Fibroblast of lung (primary cell): ENCODE measurements at regions not wholly inside any gene's neighbourhood (a gene's known extent, or its start where the extent isn't known, plus 50 kb on each side); places are given as distances from the start of the nearest gene placed in this dataset.

ENCODE experiments used
- DNase-seq, 2 donors: peaks; one replicate each; pipeline versions ENCODE4 v3.0.0 to v3.0.0-alpha.2; 2010; ENCODE audit warnings: low read depth in 2 of 2
- H2AFZ ChIP-seq: 2 replicates; pipeline ENCODE4 v1.5.1; 2012; ENCODE audit warnings: low read length, control low read depth, inconsistent platforms
- H3K27ac ChIP-seq: 2 replicates; pipeline ENCODE4 v1.5.1; 2011; ENCODE audit warnings: low read length, control low read depth; ENCODE audit not compliant: insufficient read depth
- H3K27me3 ChIP-seq: 2 replicates; pipeline ENCODE4 v1.5.1; 2011; ENCODE audit warnings: mild to moderate bottlenecking, low read length; ENCODE audit not compliant: control insufficient read depth, insufficient read depth
- H3K36me3 ChIP-seq: 2 replicates; pipeline ENCODE4 v1.5.1; 2011; ENCODE audit warnings: low read length; ENCODE audit not compliant: control insufficient read depth, insufficient read depth
- H3K4me1 ChIP-seq: 2 replicates; pipeline ENCODE4 v1.5.1; 2011; ENCODE audit warnings: low read length; ENCODE audit not compliant: control insufficient read depth, insufficient read depth; ENCODE audit errors: extremely low read depth
- H3K4me2 ChIP-seq: 2 replicates; pipeline ENCODE4 v1.5.1; 2011; ENCODE audit warnings: low read length, control low read depth; ENCODE audit not compliant: insufficient read depth; ENCODE audit errors: extremely low read depth
- H3K4me3 ChIP-seq, 4 experiments: fragments of 200-600 bp in 1 of 4; sonication (generic) in 1 of 4; replicated peaks in 1 of 4; 2 replicates each; pipeline ENCODE4 v1.5.1; 2011 to 2016; ENCODE audit warnings: low read length in 4 of 4, low read depth in 3 of 4, mild to moderate bottlenecking in 3 of 4, control low read depth in 2 of 4, inconsistent platforms in 1 of 4, mixed read lengths in 1 of 4; ENCODE audit not compliant: insufficient read depth in 1 of 4; ENCODE audit errors: control extremely low read depth in 1 of 4
- H3K79me2 ChIP-seq: 2 replicates; pipeline ENCODE4 v1.5.1; 2012; ENCODE audit warnings: mild to moderate bottlenecking, low read length, inconsistent platforms; ENCODE audit not compliant: control insufficient read depth, insufficient read depth
- H3K9ac ChIP-seq: 2 replicates; pipeline ENCODE4 v1.5.1; 2011; ENCODE audit warnings: mild to moderate bottlenecking, low read length, control low read depth; ENCODE audit not compliant: insufficient read depth
- H3K9me3 ChIP-seq: 2 replicates; pipeline ENCODE4 v1.5.1; 2012; ENCODE audit warnings: low read depth, low read length; ENCODE audit not compliant: control insufficient read depth, insufficient read depth
- H4K20me1 ChIP-seq: 2 replicates; pipeline ENCODE4 v1.5.1; 2011; ENCODE audit warnings: low read length; ENCODE audit not compliant: control insufficient read depth, insufficient read depth; ENCODE audit errors: extremely low read depth
- CTCF ChIP-seq, 2 donors: IDR thresholded peaks in 1 of 2; conservative IDR thresholded peaks in 1 of 2; 1 replicate in 1 of 2; 2 replicates in 1 of 2; pipeline ENCODE4 v1.5.1; 2011 to 2012; ENCODE audit warnings: low read length in 2 of 2, control low read depth in 1 of 2, inconsistent platforms in 1 of 2, low read depth in 1 of 2, mild to moderate bottlenecking in 1 of 2
- EZH2 ChIP-seq: IDR thresholded peaks from 2 replicates; pipeline ENCODE4 v1.5.1; 2012; ENCODE audit warnings: low read length, control low read depth, mild to moderate bottlenecking; ENCODE audit errors: missing control alignments

- H3K27ac ChIP-seq, result no peak overlapping the region
- H3K9ac ChIP-seq, result no peak overlapping the region
- no peak overlapping the region for H3K4me3 ChIP-seq
- H3K9me3 ChIP-seq, result no peaks in the 10 kb centered on the region
- H3K79me2 ChIP-seq, result no peaks in the 10 kb centered on the region
- H3K36me3 ChIP-seq, result no peaks in the 10 kb centered on the region
- no peak overlapping the region for H3K4me2 ChIP-seq
- no peaks in the 10 kb centered on the region for H3K4me1 ChIP-seq
- no peak for TF ChIP-seq CTCF (conservative IDR thresholded peaks at IDR 0.05 in 1 of 2, IDR thresholded peaks at IDR 0.05 in 1 of 2; ENCODE audit: low read depth in 1 of 2, low read length in 2 of 2)
- TF ChIP-seq EZH2, result no peak
- H3K27me3 ChIP-seq, result no peaks in the 10 kb centered on the region
- DNase-seq, result no peak
- no peaks in the 10 kb centered on the region for H4K20me1 ChIP-seq
- no peak overlapping the region for H2AFZ ChIP-seq
Observed at GRCh38 chrX:95291561-95291960, 1393.1 kb upstream of the DIAPH2 start.

DNA sequence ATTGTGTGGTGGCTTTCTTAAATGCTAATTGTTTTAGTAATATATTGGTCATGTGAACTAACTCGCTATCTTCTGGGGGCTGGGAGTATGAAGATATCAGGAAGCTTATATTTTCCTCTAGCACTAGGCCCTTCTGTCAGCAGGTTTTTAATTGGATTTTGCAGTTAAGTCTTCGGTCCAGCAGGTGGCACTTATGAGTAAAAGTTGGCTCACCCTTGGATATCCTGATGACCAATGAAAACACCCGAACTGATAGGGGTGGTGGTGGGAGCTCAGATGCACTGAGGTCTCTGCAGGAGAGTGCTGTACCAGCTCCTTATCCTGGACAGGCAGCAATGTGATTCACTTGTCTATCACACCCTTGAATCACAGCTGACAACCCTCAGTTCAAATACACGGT, 1365.8 kb upstream of the DIAPH2 start:
- Histone ChIP-seq H4K20me1 (no peaks in the 10 kb centered on the region), H3K4me3 (no peak overlapping the region), H3K4me1 (no peaks in the 10 kb centered on the region), H3K9ac (no peak overlapping the region), H3K36me3 (no peaks in the 10 kb centered on the region), H3K27ac (no peak overlapping the region), H2AFZ (no peak overlapping the region), H3K27me3 (no peaks in the 10 kb centered on the region), H3K79me2 (no peaks in the 10 kb centered on the region), H3K9me3 (no peaks in the 10 kb centered on the region), H3K4me2 (no peak overlapping the region)
- no peak for DNase-seq
- TF ChIP-seq EZH2, result no peak
- TF ChIP-seq CTCF (conservative IDR thresholded peaks at IDR 0.05 in 1 of 2, IDR thresholded peaks at IDR 0.05 in 1 of 2; ENCODE audit: low read depth in 1 of 2, low read length in 2 of 2), result no peak

DNA sequence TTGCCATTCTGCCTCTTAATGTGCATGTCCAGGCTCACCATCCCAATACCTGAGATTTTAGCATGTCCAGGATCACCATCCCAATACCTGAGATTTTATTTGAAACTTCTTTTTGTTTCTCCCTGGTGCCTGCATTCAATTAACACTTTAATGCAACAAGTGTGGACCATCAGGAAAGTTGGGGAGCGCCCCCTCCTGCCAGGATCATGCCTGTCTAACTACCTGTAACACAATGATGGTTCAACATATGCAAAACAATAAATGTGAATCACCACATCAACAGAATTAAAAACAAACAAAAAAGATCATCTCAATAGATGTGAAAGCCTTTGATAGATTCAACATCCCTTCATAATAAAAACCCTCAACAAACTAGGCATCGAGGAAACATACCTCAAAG, 1359.5 kb upstream of the DIAPH2 start:
- no peak overlapping the region for H3K9ac ChIP-seq
- no peak for TF ChIP-seq EZH2
- TF ChIP-seq CTCF (conservative IDR thresholded peaks at IDR 0.05 in 1 of 2, IDR thresholded peaks at IDR 0.05 in 1 of 2; ENCODE audit: low read depth in 1 of 2, low read length in 2 of 2), result no peak
- H3K27ac ChIP-seq, result no peak overlapping the region
- H4K20me1 ChIP-seq, result no peaks in the 10 kb centered on the region
- H2AFZ ChIP-seq, result no peak overlapping the region
- no peak overlapping the region for H3K4me3 ChIP-seq
- H3K9me3 ChIP-seq, result no peaks in the 10 kb centered on the region
- DNase-seq, result no peak
- H3K27me3 ChIP-seq, result no peaks in the 10 kb centered on the region
- H3K79me2 ChIP-seq, result no peaks in the 10 kb centered on the region
- no peak overlapping the region for H3K4me2 ChIP-seq
- no peaks in the 10 kb centered on the region for H3K36me3 ChIP-seq
- no peaks in the 10 kb centered on the region for H3K4me1 ChIP-seq
